ENCODE measurements at regions not wholly inside any gene's neighbourhood (a gene's known extent, or its start where the extent isn't known, plus 50 kb on each side); places are given as distances from the start of the nearest gene placed in this dataset.

GRCh38 chr1:61627365-61627764 lies 97.6 kb downstream of the TM2D1 start:
- no peak for DNase-seq (ENCODE audit: low spot score)

GRCh38 chr1:61626816-61627215 lies 98.1 kb downstream of the TM2D1 start:
- DNase-seq (ENCODE audit: low spot score): no peak

GRCh38 chr1:61623852-61624251 lies 101.1 kb downstream of the TM2D1 start:
- no peak for DNase-seq (ENCODE audit: low spot score)

GRCh38 chr1:61620536-61620935 lies 104.4 kb downstream of the TM2D1 start:
- DNase-seq (ENCODE audit: low spot score): no peak

GRCh38 chr1:61618755-61619154 lies 106.2 kb downstream of the TM2D1 start:
- no peak for DNase-seq (ENCODE audit: low spot score)

GRCh38 chr1:61618193-61618592 lies 106.7 kb downstream of the TM2D1 start:
- no peak for DNase-seq (ENCODE audit: low spot score)

- no peak for DNase-seq (ENCODE audit: low spot score)
Measured at GRCh38 chr1:61616830-61617229, 108.1 kb downstream of the TM2D1 start.

- DNase-seq (ENCODE audit: low spot score): no peak
Measured at GRCh38 chr1:61612602-61613001, 112.3 kb downstream of the TM2D1 start.

GRCh38 chr1:61609040-61609439 lies 115.9 kb downstream of the TM2D1 start:
- no peak for DNase-seq (ENCODE audit: low spot score)

GRCh38 chr1:61607448-61607847 lies 117.5 kb downstream of the TM2D1 start:
- no peak for DNase-seq (ENCODE audit: low spot score)

- DNase-seq (ENCODE audit: low spot score): no peak
Measured at GRCh38 chr1:61606448-61607312, 118.3 kb downstream of the TM2D1 start.

- DNase-seq (ENCODE audit: low spot score): no peak
Measured at GRCh38 chr1:61605607-61606321, 119.2 kb downstream of the TM2D1 start.

GRCh38 chr1:61604684-61605083 lies 120.3 kb downstream of the TM2D1 start:
- DNase-seq (ENCODE audit: low spot score): no peak

- DNase-seq (ENCODE audit: low spot score): no peak
Measured at GRCh38 chr1:61604261-61604660, 120.7 kb downstream of the TM2D1 start.

GRCh38 chr1:61602663-61603062 lies 122.3 kb downstream of the TM2D1 start:
- DNase-seq (ENCODE audit: low spot score): no peak

GRCh38 chr1:61597601-61598000 lies 127.3 kb downstream of the TM2D1 start:
- DNase-seq (ENCODE audit: low spot score): no peak

GRCh38 chr1:61593331-61593730 lies 131.6 kb downstream of the TM2D1 start:
- no peak for DNase-seq (ENCODE audit: low spot score)

- DNase-seq (ENCODE audit: low spot score): no peak
Measured at GRCh38 chr1:61591351-61591750, 133.6 kb downstream of the TM2D1 start.

GRCh38 chr1:61588736-61589672 lies 135.9 kb downstream of the TM2D1 start:
- peak; percentile 66 for DNase-seq (ENCODE audit: low spot score)

- no peak for DNase-seq (ENCODE audit: low spot score)
Measured at GRCh38 chr1:61585714-61586113, 139.2 kb downstream of the TM2D1 start.

- DNase-seq (ENCODE audit: low spot score): no peak
Measured at GRCh38 chr1:61583703-61584102, 141.2 kb downstream of the TM2D1 start.

GRCh38 chr1:61581251-61581650 lies 143.7 kb downstream of the TM2D1 start:
- DNase-seq (ENCODE audit: low spot score): no peak
